ENCODE measurements at regions not wholly inside any gene's neighbourhood (a gene's known extent, or its start where the extent isn't known, plus 50 kb on each side); places are given as distances from the start of the nearest gene placed in this dataset.

- FAIRE-seq, result no peak
These were observed 205.0 kb upstream of the RAG2 start for GRCh38 chr11:36803084-36803483.

GRCh38 chr11:36792996-36793914, 195.2 kb upstream of the RAG2 start:
- FAIRE-seq, result no peak

GRCh38 chr11:36791957-36792356, 193.9 kb upstream of the RAG2 start:
- FAIRE-seq, result no peak

GRCh38 chr11:36790526-36790925, 192.5 kb upstream of the RAG2 start:
- no peak for FAIRE-seq

GRCh38 chr11:36783808-36784207, 185.8 kb upstream of the RAG2 start:
- no peak for FAIRE-seq

- no peak for FAIRE-seq
These were observed 181.8 kb upstream of the RAG2 start for GRCh38 chr11:36779791-36780190.

- no peak for FAIRE-seq
These were observed 179.3 kb upstream of the RAG2 start for GRCh38 chr11:36777311-36777710.

- no peak for FAIRE-seq
These were observed 177.7 kb upstream of the RAG2 start for GRCh38 chr11:36775756-36776155.

GRCh38 chr11:36775130-36775529, 177.1 kb upstream of the RAG2 start:
- FAIRE-seq, result no peak

- no peak for FAIRE-seq
These were observed 176.6 kb upstream of the RAG2 start for GRCh38 chr11:36774603-36775002.

GRCh38 chr11:36763187-36763586, 165.2 kb upstream of the RAG2 start:
- FAIRE-seq, result no peak

- FAIRE-seq, result no peak
These were observed 159.0 kb upstream of the RAG2 start for GRCh38 chr11:36757075-36757474.

- FAIRE-seq, result no peak
These were observed 155.9 kb upstream of the RAG2 start for GRCh38 chr11:36753960-36754359.

GRCh38 chr11:36751996-36752395, 154.0 kb upstream of the RAG2 start:
- no peak for FAIRE-seq

GRCh38 chr11:36751335-36751781, 153.3 kb upstream of the RAG2 start:
- FAIRE-seq, result no peak

GRCh38 chr11:36750349-36750748, 152.3 kb upstream of the RAG2 start:
- no peak for FAIRE-seq

GRCh38 chr11:36748836-36749235, 150.8 kb upstream of the RAG2 start:
- FAIRE-seq, result no peak

GRCh38 chr11:36746886-36747710, 149.1 kb upstream of the RAG2 start:
- FAIRE-seq, result peak; percentile 93

GRCh38 chr11:36744375-36745168, 146.5 kb upstream of the RAG2 start:
- FAIRE-seq, result no peak

GRCh38 chr11:36743039-36743438, 145.0 kb upstream of the RAG2 start:
- FAIRE-seq, result no peak

- no peak for FAIRE-seq
These were observed 143.5 kb upstream of the RAG2 start for GRCh38 chr11:36741515-36741914.

- FAIRE-seq, result no peak
These were observed 140.3 kb upstream of the RAG2 start for GRCh38 chr11:36738292-36738861.

GRCh38 chr11:36736103-36736502, 138.1 kb upstream of the RAG2 start:
- no peak for FAIRE-seq
